ENCODE measurements at regions not wholly inside any gene's neighbourhood (a gene's known extent, or its start where the extent isn't known, plus 50 kb on each side); places are given as distances from the start of the nearest gene placed in this dataset.
"Not testable (repeated sequence)": the region's sequence is repeated elsewhere in the genome, so short reads cannot be mapped to it uniquely, and the experiment has no call there.

- TF ChIP-seq CTCF, POLR2AphosphoS5, POLR2A, EP300 (IDR thresholded peaks at IDR 0.05): not testable (repeated sequence)
Observed at GRCh38 chr9:89859842-89860241, 255.0 kb downstream of the GADD45G start.

Data from upper lobe of left lung (tissue), 4 donors.